Prostate gland (tissue), 2 donors: ENCODE measurements at regions not wholly inside any gene's neighbourhood (a gene's known extent, or its start where the extent isn't known, plus 50 kb on each side); places are given as distances from the start of the nearest gene placed in this dataset.

ENCODE experiments used
- POLR2A ChIP-seq: fragments of 450-650 bp; IDR thresholded peaks from one replicate; pipeline ENCODE4 v1.6.1; 2016; ENCODE audit warnings: antibody characterized with exemption, mild to moderate bottlenecking
- POLR2AphosphoS5 ChIP-seq: sonication (generic); formaldehyde crosslinking; IDR thresholded peaks from one replicate; pipeline ENCODE4 v1.6.1; 2017; ENCODE audit warnings: antibody characterized with exemption
- TF ChIP-seq, protein P1 (sequence below), 4 experiments: fragments of 200-600 bp in 2 of 4; fragments of 450-650 bp in 2 of 4; sonication (generic) in 2 of 4; IDR thresholded peaks; 1 replicate in 3 of 4; 2 replicates in 1 of 4; pipeline ENCODE4 v1.5.1; 2016 to 2019; ENCODE audit warnings: antibody characterized with exemption in 4 of 4, mild to moderate bottlenecking in 2 of 4, moderate library complexity in 2 of 4

DNA sequence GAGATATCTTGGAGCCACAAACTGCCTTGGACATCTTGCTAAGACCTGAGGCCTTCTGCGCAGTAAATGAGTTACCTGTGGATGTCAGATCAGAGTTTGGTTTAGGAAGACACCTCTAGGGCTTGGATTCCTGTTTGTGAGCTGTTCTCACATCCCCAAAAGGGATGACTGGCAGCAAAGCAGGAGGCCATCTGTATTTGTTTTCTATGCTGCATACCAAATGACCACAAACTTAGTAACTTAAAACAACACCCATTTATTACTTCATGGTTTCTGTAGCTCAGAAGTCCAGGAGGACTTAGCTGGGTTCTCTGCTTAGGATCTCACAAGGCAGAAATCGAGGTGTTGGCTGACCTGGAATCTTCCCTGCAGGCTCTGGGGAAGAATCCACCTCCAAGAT, 116.7 kb downstream of the UNC5CL start:
- TF ChIP-seq, protein P1, sequence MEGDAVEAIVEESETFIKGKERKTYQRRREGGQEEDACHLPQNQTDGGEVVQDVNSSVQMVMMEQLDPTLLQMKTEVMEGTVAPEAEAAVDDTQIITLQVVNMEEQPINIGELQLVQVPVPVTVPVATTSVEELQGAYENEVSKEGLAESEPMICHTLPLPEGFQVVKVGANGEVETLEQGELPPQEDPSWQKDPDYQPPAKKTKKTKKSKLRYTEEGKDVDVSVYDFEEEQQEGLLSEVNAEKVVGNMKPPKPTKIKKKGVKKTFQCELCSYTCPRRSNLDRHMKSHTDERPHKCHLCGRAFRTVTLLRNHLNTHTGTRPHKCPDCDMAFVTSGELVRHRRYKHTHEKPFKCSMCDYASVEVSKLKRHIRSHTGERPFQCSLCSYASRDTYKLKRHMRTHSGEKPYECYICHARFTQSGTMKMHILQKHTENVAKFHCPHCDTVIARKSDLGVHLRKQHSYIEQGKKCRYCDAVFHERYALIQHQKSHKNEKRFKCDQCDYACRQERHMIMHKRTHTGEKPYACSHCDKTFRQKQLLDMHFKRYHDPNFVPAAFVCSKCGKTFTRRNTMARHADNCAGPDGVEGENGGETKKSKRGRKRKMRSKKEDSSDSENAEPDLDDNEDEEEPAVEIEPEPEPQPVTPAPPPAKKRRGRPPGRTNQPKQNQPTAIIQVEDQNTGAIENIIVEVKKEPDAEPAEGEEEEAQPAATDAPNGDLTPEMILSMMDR (IDR thresholded peaks at IDR 0.05) = no peak
- no peak for TF ChIP-seq POLR2A
- no peak for TF ChIP-seq POLR2AphosphoS5
